Activated naive CD4-positive, alpha-beta T cell treated with anti-CD3 and anti-CD28 coated beads for 36 hours (primary cell): ENCODE measurements at regions not wholly inside any gene's neighbourhood (a gene's known extent, or its start where the extent isn't known, plus 50 kb on each side); places are given as distances from the start of the nearest gene placed in this dataset.
"Not testable (repeated sequence)": the region's sequence is repeated elsewhere in the genome, so short reads cannot be mapped to it uniquely, and the experiment has no call there.

ENCODE experiments used
- CTCF ChIA-PET: fragments of 350-600 bp; sonication (Branson Sonifier 250); formaldehyde crosslinking; loops from one replicate; lab custom pipeline; 2021; ENCODE audit warnings: antibody characterized with exemption; lab: Charles Lee
- DNase-seq: peaks from one replicate; pipeline ENCODE4 v3.0.0-alpha.2; 2020
- H3K27ac Mint-ChIP-seq: one replicate; pipeline ENCODE4 v1.8.0; 2021; ENCODE audit warnings: mild to moderate bottlenecking, mixed read lengths
- H3K27me3 Mint-ChIP-seq: one replicate; pipeline ENCODE4 v1.8.0; 2021; ENCODE audit warnings: low read depth, mixed read lengths
- H3K36me3 Mint-ChIP-seq: one replicate; pipeline ENCODE4 v1.8.0; 2021; ENCODE audit warnings: low read depth, mixed read lengths
- H3K4me1 Mint-ChIP-seq: one replicate; pipeline ENCODE4 v1.8.0; 2021; ENCODE audit warnings: low read depth, mixed read lengths
- H3K4me3 Mint-ChIP-seq: one replicate; pipeline ENCODE4 v1.8.0; 2021; ENCODE audit warnings: mild to moderate bottlenecking, moderate library complexity, mixed read lengths
- H3K9me3 Mint-ChIP-seq: one replicate; pipeline ENCODE4 v1.8.0; 2021; ENCODE audit warnings: mixed read lengths
- intact Hi-C: fragments of 100-400 bp; cut with micrococcal nuclease; formaldehyde crosslinking; loops from one replicate; pipeline ENCODE4 v1.15.1; 2023

- DNase-seq: no peak
- no peak overlapping the region for H3K27ac Mint-ChIP-seq
- H3K36me3 Mint-ChIP-seq: no peaks in the 10 kb centered on the region
- intact Hi-C loops: no loop called here
- no peaks in the 10 kb centered on the region for H3K9me3 Mint-ChIP-seq
- H3K4me3 Mint-ChIP-seq: no peak overlapping the region
- H3K4me1 Mint-ChIP-seq: no peaks in the 10 kb centered on the region
- CTCF ChIA-PET: no interaction called here
- H3K27me3 Mint-ChIP-seq: peaks cover 4% of the 10 kb centered on the region
Measured at GRCh38 chr11:112685111-112685510, 276.1 kb upstream of the NCAM1 start.

- no peak overlapping the region for H3K4me3 Mint-ChIP-seq
- CTCF ChIA-PET: interaction anchor here (0.5 kb wide), 1 partner anchor 67 kb away, joined by 4 read pairs; no protein-coding TSS in a partner anchor
- intact Hi-C loops: no loop called here
- peaks cover 4% of the 10 kb centered on the region for H3K27me3 Mint-ChIP-seq
- H3K4me1 Mint-ChIP-seq: no peaks in the 10 kb centered on the region
- H3K9me3 Mint-ChIP-seq: no peaks in the 10 kb centered on the region
- no peaks in the 10 kb centered on the region for H3K36me3 Mint-ChIP-seq
- no peak overlapping the region for H3K27ac Mint-ChIP-seq
- DNase-seq: no peak
Measured at GRCh38 chr11:112689851-112690250, 271.4 kb upstream of the NCAM1 start.

GRCh38 chr11:112693781-112694180 is 267.4 kb upstream of the NCAM1 start:
- no peak for DNase-seq
- no peaks in the 10 kb centered on the region for H3K36me3 Mint-ChIP-seq
- no peak overlapping the region for H3K4me3 Mint-ChIP-seq
- H3K4me1 Mint-ChIP-seq: no peaks in the 10 kb centered on the region
- CTCF ChIA-PET: no interaction called here
- H3K27ac Mint-ChIP-seq: no peak overlapping the region
- intact Hi-C loops: no loop called here
- no peaks in the 10 kb centered on the region for H3K9me3 Mint-ChIP-seq
- peaks cover 1% of the 10 kb centered on the region for H3K27me3 Mint-ChIP-seq

- peaks cover 6% of the 10 kb centered on the region for H3K27me3 Mint-ChIP-seq
- no peaks in the 10 kb centered on the region for H3K36me3 Mint-ChIP-seq
- no peak overlapping the region for H3K4me3 Mint-ChIP-seq
- CTCF ChIA-PET: no interaction called here
- no peaks in the 10 kb centered on the region for H3K9me3 Mint-ChIP-seq
- intact Hi-C loops: no loop called here
- no peak overlapping the region for H3K27ac Mint-ChIP-seq
- no peaks in the 10 kb centered on the region for H3K4me1 Mint-ChIP-seq
- no peak for DNase-seq
Measured at GRCh38 chr11:112694245-112694644, 267.0 kb upstream of the NCAM1 start.

GRCh38 chr11:112694813-112695212 is 266.4 kb upstream of the NCAM1 start:
- Mint-ChIP-seq H3K36me3 (no peaks in the 10 kb centered on the region), H3K27ac (no peak overlapping the region), H3K27me3 (peaks cover 7% of the 10 kb centered on the region), H3K4me1 (no peaks in the 10 kb centered on the region), H3K4me3 (no peak overlapping the region), H3K9me3 (no peaks in the 10 kb centered on the region)
- CTCF ChIA-PET: no interaction called here
- intact Hi-C loops: no loop called here
- DNase-seq: no peak

GRCh38 chr11:112697391-112698178 is 263.6 kb upstream of the NCAM1 start:
- intact Hi-C loops: no loop called here

GRCh38 chr11:112705148-112705547 is 256.1 kb upstream of the NCAM1 start:
- H3K9me3 Mint-ChIP-seq: no peaks in the 10 kb centered on the region
- no peaks in the 10 kb centered on the region for H3K36me3 Mint-ChIP-seq
- no peak for DNase-seq
- H3K27ac Mint-ChIP-seq: no peak overlapping the region
- intact Hi-C loops: no loop called here
- H3K27me3 Mint-ChIP-seq: peaks cover 26% of the 10 kb centered on the region
- CTCF ChIA-PET: no interaction called here
- H3K4me1 Mint-ChIP-seq: no peaks in the 10 kb centered on the region
- H3K4me3 Mint-ChIP-seq: no peak overlapping the region

More at GRCh38 chr11:112697391-112698178, 263.6 kb upstream of the NCAM1 start:
- Mint-ChIP-seq H3K27ac (no peak overlapping the region), H3K4me1 (no peaks in the 10 kb centered on the region), H3K4me3 (no peak overlapping the region), H3K27me3 (peaks cover 13% of the 10 kb centered on the region), H3K36me3 (no peaks in the 10 kb centered on the region), H3K9me3 (no peaks in the 10 kb centered on the region)
- DNase-seq: no peak
- CTCF ChIA-PET: no interaction called here

- no peak overlapping the region for H3K4me3 Mint-ChIP-seq
- intact Hi-C loops: no loop called here
- no peaks in the 10 kb centered on the region for H3K4me1 Mint-ChIP-seq
- H3K27me3 Mint-ChIP-seq: peaks cover 24% of the 10 kb centered on the region
- no peaks in the 10 kb centered on the region for H3K36me3 Mint-ChIP-seq
- H3K9me3 Mint-ChIP-seq: no peaks in the 10 kb centered on the region
- no peak for DNase-seq
- CTCF ChIA-PET: no interaction called here
- no peak overlapping the region for H3K27ac Mint-ChIP-seq
Measured at GRCh38 chr11:112706863-112707262, 254.4 kb upstream of the NCAM1 start.

GRCh38 chr11:112714340-112714739 is 246.9 kb upstream of the NCAM1 start:
- H3K36me3 Mint-ChIP-seq, DNase-seq, H3K4me1 Mint-ChIP-seq, H3K27ac Mint-ChIP-seq, intact Hi-C loops, H3K9me3 Mint-ChIP-seq, CTCF ChIA-PET, H3K4me3 Mint-ChIP-seq: not testable (repeated sequence)
- H3K27me3 Mint-ChIP-seq: peaks cover 20% of the 10 kb centered on the region

GRCh38 chr11:112715056-112715455 is 246.2 kb upstream of the NCAM1 start:
- H3K36me3 Mint-ChIP-seq: no peaks in the 10 kb centered on the region

GRCh38 chr11:112718483-112718882 is 242.7 kb upstream of the NCAM1 start:
- DNase-seq: no peak
- CTCF ChIA-PET: no interaction called here
- Mint-ChIP-seq H3K4me1 (no peaks in the 10 kb centered on the region), H3K27ac (no peak overlapping the region), H3K9me3 (no peaks in the 10 kb centered on the region), H3K4me3 (no peak overlapping the region), H3K36me3 (no peaks in the 10 kb centered on the region), H3K27me3 (peaks cover 18% of the 10 kb centered on the region)
- intact Hi-C loops: no loop called here

More at GRCh38 chr11:112715056-112715455, 246.2 kb upstream of the NCAM1 start:
- Mint-ChIP-seq H3K9me3 (no peaks in the 10 kb centered on the region), H3K4me3 (no peak overlapping the region), H3K27me3 (peaks cover 15% of the 10 kb centered on the region), H3K27ac (no peak overlapping the region), H3K4me1 (no peaks in the 10 kb centered on the region)
- intact Hi-C loops: no loop called here
- no peak for DNase-seq
- CTCF ChIA-PET: no interaction called here

- Mint-ChIP-seq H3K27me3 (peaks cover 20% of the 10 kb centered on the region), H3K36me3 (no peaks in the 10 kb centered on the region), H3K4me1 (no peaks in the 10 kb centered on the region), H3K4me3 (no peak overlapping the region), H3K9me3 (no peaks in the 10 kb centered on the region), H3K27ac (no peak overlapping the region)
- CTCF ChIA-PET: no interaction called here
- no peak for DNase-seq
- intact Hi-C loops: no loop called here
Measured at GRCh38 chr11:112719736-112720525, 241.3 kb upstream of the NCAM1 start.

GRCh38 chr11:112722148-112722547 is 239.1 kb upstream of the NCAM1 start:
- CTCF ChIA-PET: no interaction called here
- Mint-ChIP-seq H3K27ac (no peak overlapping the region), H3K27me3 (peaks cover 22% of the 10 kb centered on the region), H3K36me3 (no peaks in the 10 kb centered on the region), H3K4me3 (no peak overlapping the region), H3K9me3 (no peaks in the 10 kb centered on the region), H3K4me1 (no peaks in the 10 kb centered on the region)
- intact Hi-C loops: no loop called here
- DNase-seq: no peak
